DOHH2 (cell line): ENCODE measurements at regions not wholly inside any gene's neighbourhood (a gene's known extent, or its start where the extent isn't known, plus 50 kb on each side); places are given as distances from the start of the nearest gene placed in this dataset.

ENCODE experiments used
- CTCF ChIP-seq: fragments of 200-600 bp; sonication (generic); IDR thresholded peaks from one replicate; pipeline ENCODE4 v1.5.1; 2014; ENCODE audit warnings: antibody characterized with exemption, mild to moderate bottlenecking, low read depth, low read length; ENCODE audit not compliant: poor library complexity, severe bottlenecking
- EZH2phosphoT487 ChIP-seq: fragments of 200-600 bp; sonication (generic); IDR thresholded peaks from 2 replicates; pipeline ENCODE4 v1.6.1; 2017; ENCODE audit warnings: borderline replicate concordance, mild to moderate bottlenecking, antibody characterized with exemption, low read length, moderate library complexity, mixed read lengths

GRCh38 chr7:25319707-25320106 lies 91.4 kb upstream of the NPVF start:
- TF ChIP-seq CTCF (no peak), EZH2phosphoT487 (no peak)
